ENCODE measurements at regions not wholly inside any gene's neighbourhood (a gene's known extent, or its start where the extent isn't known, plus 50 kb on each side); places are given as distances from the start of the nearest gene placed in this dataset.

- TF ChIP-seq CTCF (IDR thresholded peaks at IDR 0.05) (no peak), HEYL (CRISPR knock-in tag; IDR thresholded peaks at IDR 0.05) (no peak), EHF (CRISPR knock-in tag; IDR thresholded peaks at IDR 0.05) (no peak)
These were observed 437.0 kb downstream of the TMEM232 start for GRCh38 chr5:110289512-110289810.
